ENCODE measurements at regions not wholly inside any gene's neighbourhood (a gene's known extent, or its start where the extent isn't known, plus 50 kb on each side); places are given as distances from the start of the nearest gene placed in this dataset.
"Not testable (repeated sequence)": the region's sequence is repeated elsewhere in the genome, so short reads cannot be mapped to it uniquely, and the experiment has no call there.

- not testable (repeated sequence) for TF ChIP-seq ISX (CRISPR knock-in tag; conservative IDR thresholded peaks at IDR 0.05); ZNF382 (CRISPR knock-in tag; IDR thresholded peaks at IDR 0.05; ENCODE audit: borderline replicate concordance); ARNT (IDR thresholded peaks at IDR 0.05); ZNF703 (CRISPR knock-in tag; IDR thresholded peaks at IDR 0.05; ENCODE audit: borderline replicate concordance); PRDM15 (CRISPR knock-in tag; IDR thresholded peaks at IDR 0.05); GMEB1 (CRISPR knock-in tag; IDR thresholded peaks at IDR 0.05; ENCODE audit: borderline replicate concordance)
- TF ChIP-seq, protein P1, sequence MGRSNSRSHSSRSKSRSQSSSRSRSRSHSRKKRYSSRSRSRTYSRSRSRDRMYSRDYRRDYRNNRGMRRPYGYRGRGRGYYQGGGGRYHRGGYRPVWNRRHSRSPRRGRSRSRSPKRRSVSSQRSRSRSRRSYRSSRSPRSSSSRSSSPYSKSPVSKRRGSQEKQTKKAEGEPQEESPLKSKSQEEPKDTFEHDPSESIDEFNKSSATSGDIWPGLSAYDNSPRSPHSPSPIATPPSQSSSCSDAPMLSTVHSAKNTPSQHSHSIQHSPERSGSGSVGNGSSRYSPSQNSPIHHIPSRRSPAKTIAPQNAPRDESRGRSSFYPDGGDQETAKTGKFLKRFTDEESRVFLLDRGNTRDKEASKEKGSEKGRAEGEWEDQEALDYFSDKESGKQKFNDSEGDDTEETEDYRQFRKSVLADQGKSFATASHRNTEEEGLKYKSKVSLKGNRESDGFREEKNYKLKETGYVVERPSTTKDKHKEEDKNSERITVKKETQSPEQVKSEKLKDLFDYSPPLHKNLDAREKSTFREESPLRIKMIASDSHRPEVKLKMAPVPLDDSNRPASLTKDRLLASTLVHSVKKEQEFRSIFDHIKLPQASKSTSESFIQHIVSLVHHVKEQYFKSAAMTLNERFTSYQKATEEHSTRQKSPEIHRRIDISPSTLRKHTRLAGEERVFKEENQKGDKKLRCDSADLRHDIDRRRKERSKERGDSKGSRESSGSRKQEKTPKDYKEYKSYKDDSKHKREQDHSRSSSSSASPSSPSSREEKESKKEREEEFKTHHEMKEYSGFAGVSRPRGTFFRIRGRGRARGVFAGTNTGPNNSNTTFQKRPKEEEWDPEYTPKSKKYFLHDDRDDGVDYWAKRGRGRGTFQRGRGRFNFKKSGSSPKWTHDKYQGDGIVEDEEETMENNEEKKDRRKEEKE (IDR thresholded peaks at IDR 0.05) = not testable (repeated sequence)
These were observed 268.7 kb downstream of the BCL2 start for GRCh38 chr18:63050667-63051395.

Data from HepG2 (cell line).